ENCODE measurements at regions not wholly inside any gene's neighbourhood (a gene's known extent, or its start where the extent isn't known, plus 50 kb on each side); places are given as distances from the start of the nearest gene placed in this dataset.

GRCh38 chr10:118838364-118838763 is 83.6 kb upstream of the CACUL1 start:
- TF ChIP-seq CTCF (IDR thresholded peaks at IDR 0.05) (no peak), POLR2A (IDR thresholded peaks at IDR 0.05) (no peak)

All from adrenal gland (tissue), 5 donors.